ENCODE measurements at regions not wholly inside any gene's neighbourhood (a gene's known extent, or its start where the extent isn't known, plus 50 kb on each side); places are given as distances from the start of the nearest gene placed in this dataset.

GRCh38 chr2:66771359-66771976 lies 336.5 kb downstream of the MEIS1 start:
- Histone ChIP-seq H3K4me1 (no peaks in the 10 kb centered on the region), H3K27ac (no peak overlapping the region), H3K36me3 (no peaks in the 10 kb centered on the region), H3K27me3 (no peaks in the 10 kb centered on the region), H3K4me3 (no peak overlapping the region), H3K9me3 (no peaks in the 10 kb centered on the region)
- TF ChIP-seq CTCF (IDR thresholded peaks at IDR 0.05): no peak
- DNase-seq: no peak
- intact Hi-C loops (cut with DNase I; ENCODE audit: low total_unique reads): no loop called here

- intact Hi-C loops (cut with DNase I; ENCODE audit: low total_unique reads): no loop called here
- Histone ChIP-seq H3K27ac (no peak overlapping the region), H3K27me3 (no peaks in the 10 kb centered on the region), H3K4me1 (no peaks in the 10 kb centered on the region), H3K4me3 (no peak overlapping the region), H3K9me3 (no peaks in the 10 kb centered on the region), H3K36me3 (no peaks in the 10 kb centered on the region)
- TF ChIP-seq CTCF (IDR thresholded peaks at IDR 0.05): no peak
- DNase-seq: no peak
These were observed 337.7 kb downstream of the MEIS1 start for GRCh38 chr2:66772618-66773017.

GRCh38 chr2:66775730-66776422 lies 341.0 kb downstream of the MEIS1 start:
- Histone ChIP-seq H3K27me3 (no peaks in the 10 kb centered on the region), H3K4me3 (no peak overlapping the region), H3K4me1 (no peaks in the 10 kb centered on the region), H3K36me3 (no peaks in the 10 kb centered on the region), H3K9me3 (no peaks in the 10 kb centered on the region), H3K27ac (no peak overlapping the region)
- intact Hi-C loops (cut with DNase I; ENCODE audit: low total_unique reads): no loop called here
- no peak for TF ChIP-seq CTCF (IDR thresholded peaks at IDR 0.05)
- no peak for DNase-seq

- intact Hi-C loops (cut with DNase I; ENCODE audit: low total_unique reads): no loop called here
- Histone ChIP-seq H3K9me3 (no peaks in the 10 kb centered on the region), H3K27me3 (no peaks in the 10 kb centered on the region), H3K4me3 (no peak overlapping the region), H3K36me3 (no peaks in the 10 kb centered on the region), H3K27ac (no peak overlapping the region), H3K4me1 (no peaks in the 10 kb centered on the region)
- no peak for TF ChIP-seq CTCF (IDR thresholded peaks at IDR 0.05)
- DNase-seq: no peak
These were observed 346.9 kb downstream of the MEIS1 start for GRCh38 chr2:66781804-66782203.

- no peak overlapping the region for H3K27ac ChIP-seq
- no peaks in the 10 kb centered on the region for H3K27me3 ChIP-seq
- intact Hi-C loops (cut with DNase I; ENCODE audit: low total_unique reads): no loop called here
- H3K9me3 ChIP-seq: no peaks in the 10 kb centered on the region
- H3K4me1 ChIP-seq: no peaks in the 10 kb centered on the region
- no peak for TF ChIP-seq CTCF (IDR thresholded peaks at IDR 0.05)
- DNase-seq: no peak
- H3K4me3 ChIP-seq: no peak overlapping the region
- no peaks in the 10 kb centered on the region for H3K36me3 ChIP-seq
These were observed 347.9 kb downstream of the MEIS1 start for GRCh38 chr2:66782780-66783361.

All from tibial artery (tissue), 4 donors.